Activated naive CD8-positive, alpha-beta T cell (primary cell): ENCODE measurements at regions not wholly inside any gene's neighbourhood (a gene's known extent, or its start where the extent isn't known, plus 50 kb on each side); places are given as distances from the start of the nearest gene placed in this dataset.
"Not testable (repeated sequence)": the region's sequence is repeated elsewhere in the genome, so short reads cannot be mapped to it uniquely, and the experiment has no call there.

Source experiments
- H3K27ac Mint-ChIP-seq: one replicate; pipeline ENCODE4 v1.8.0; 2021; ENCODE audit warnings: mixed read lengths
- H3K27me3 Mint-ChIP-seq: one replicate; pipeline ENCODE4 v1.8.0; 2021; ENCODE audit warnings: mixed read lengths
- H3K36me3 Mint-ChIP-seq: one replicate; pipeline ENCODE4 v1.8.0; 2021; ENCODE audit warnings: mixed read lengths
- H3K4me1 Mint-ChIP-seq: one replicate; pipeline ENCODE4 v1.8.0; 2021; ENCODE audit warnings: low read depth, mixed read lengths
- H3K4me3 Mint-ChIP-seq: one replicate; pipeline ENCODE4 v1.8.0; 2021; ENCODE audit warnings: mild to moderate bottlenecking, mixed read lengths
- H3K9me3 Mint-ChIP-seq: one replicate; pipeline ENCODE4 v1.8.0; 2021; ENCODE audit warnings: low read depth, mixed read lengths

GRCh38 chr14:103282309-103282708 is 51.7 kb upstream of the EIF5 start:
- H3K27me3 Mint-ChIP-seq: peaks cover 38% of the 10 kb centered on the region
- H3K27ac Mint-ChIP-seq, H3K4me1 Mint-ChIP-seq, H3K36me3 Mint-ChIP-seq, H3K9me3 Mint-ChIP-seq, H3K4me3 Mint-ChIP-seq: not testable (repeated sequence)

GRCh38 chr14:103282932-103283331 is 51.1 kb upstream of the EIF5 start:
- no peak overlapping the region for H3K4me3 Mint-ChIP-seq
- H3K4me1 Mint-ChIP-seq: peaks cover 10% of the 10 kb centered on the region
- H3K27me3 Mint-ChIP-seq: peaks cover 39% of the 10 kb centered on the region
- H3K36me3 Mint-ChIP-seq: no peaks in the 10 kb centered on the region
- no peak overlapping the region for H3K27ac Mint-ChIP-seq
- H3K9me3 Mint-ChIP-seq: no peaks in the 10 kb centered on the region

GRCh38 chr14:103283916-103284315 is 50.1 kb upstream of the EIF5 start:
- Mint-ChIP-seq H3K4me3 (no peak overlapping the region), H3K27ac (no peak overlapping the region), H3K36me3 (no peaks in the 10 kb centered on the region), H3K4me1 (peaks cover 8% of the 10 kb centered on the region), H3K9me3 (no peaks in the 10 kb centered on the region), H3K27me3 (peaks cover 39% of the 10 kb centered on the region)
